Testis (tissue), 2 donors: ENCODE measurements at regions not wholly inside any gene's neighbourhood (a gene's known extent, or its start where the extent isn't known, plus 50 kb on each side); places are given as distances from the start of the nearest gene placed in this dataset.

Experiments used
- POLR2A ChIP-seq: fragments of 450-650 bp; IDR thresholded peaks from one replicate; pipeline ENCODE4 v1.6.1; 2017; ENCODE audit warnings: antibody characterized with exemption, mild to moderate bottlenecking, moderate library complexity
- TF ChIP-seq, protein P1 (sequence below), 3 experiments: fragments of 450-650 bp in 2 of 3; fragments of 200-600 bp in 1 of 3; sonication (generic) in 1 of 3; IDR thresholded peaks; one replicate each; pipeline ENCODE4 v1.5.1; 2016 to 2019; ENCODE audit warnings: antibody characterized with exemption in 3 of 3, mild to moderate bottlenecking in 2 of 3, moderate library complexity in 1 of 3

DNA sequence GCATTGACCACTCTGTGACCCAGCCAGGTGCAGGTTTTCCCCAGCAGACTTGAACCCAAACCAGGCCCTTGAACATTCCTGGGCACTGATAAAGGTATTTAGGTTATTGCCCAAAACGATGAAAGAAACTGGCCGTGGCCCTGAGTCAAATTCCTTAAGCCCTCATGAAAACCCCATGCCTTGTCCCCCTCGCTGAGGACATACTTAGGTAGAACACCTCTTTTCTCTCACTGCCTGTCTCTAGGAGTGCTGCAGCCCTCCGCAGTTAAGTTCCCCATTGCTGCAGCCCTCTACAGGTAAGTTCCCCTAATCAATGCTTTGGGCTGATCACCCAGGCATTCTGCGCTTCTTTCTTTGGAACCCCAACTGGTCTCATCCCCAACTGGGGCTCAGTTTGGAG lies 961.6 kb downstream of the TBC1D22A start:
- TF ChIP-seq POLR2A, result no peak
- TF ChIP-seq, protein P1, sequence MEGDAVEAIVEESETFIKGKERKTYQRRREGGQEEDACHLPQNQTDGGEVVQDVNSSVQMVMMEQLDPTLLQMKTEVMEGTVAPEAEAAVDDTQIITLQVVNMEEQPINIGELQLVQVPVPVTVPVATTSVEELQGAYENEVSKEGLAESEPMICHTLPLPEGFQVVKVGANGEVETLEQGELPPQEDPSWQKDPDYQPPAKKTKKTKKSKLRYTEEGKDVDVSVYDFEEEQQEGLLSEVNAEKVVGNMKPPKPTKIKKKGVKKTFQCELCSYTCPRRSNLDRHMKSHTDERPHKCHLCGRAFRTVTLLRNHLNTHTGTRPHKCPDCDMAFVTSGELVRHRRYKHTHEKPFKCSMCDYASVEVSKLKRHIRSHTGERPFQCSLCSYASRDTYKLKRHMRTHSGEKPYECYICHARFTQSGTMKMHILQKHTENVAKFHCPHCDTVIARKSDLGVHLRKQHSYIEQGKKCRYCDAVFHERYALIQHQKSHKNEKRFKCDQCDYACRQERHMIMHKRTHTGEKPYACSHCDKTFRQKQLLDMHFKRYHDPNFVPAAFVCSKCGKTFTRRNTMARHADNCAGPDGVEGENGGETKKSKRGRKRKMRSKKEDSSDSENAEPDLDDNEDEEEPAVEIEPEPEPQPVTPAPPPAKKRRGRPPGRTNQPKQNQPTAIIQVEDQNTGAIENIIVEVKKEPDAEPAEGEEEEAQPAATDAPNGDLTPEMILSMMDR (IDR thresholded peaks at IDR 0.05), result no peak
